Glutamatergic neuron (in vitro differentiated cells): ENCODE measurements at regions not wholly inside any gene's neighbourhood (a gene's known extent, or its start where the extent isn't known, plus 50 kb on each side); places are given as distances from the start of the nearest gene placed in this dataset.

Experiments
- DNase-seq: peaks from one replicate; pipeline ENCODE4 v3.0.0; 2022
- H3K27ac Mint-ChIP-seq: one replicate; pipeline ENCODE4 v1.8.0; 2020; ENCODE audit warnings: mild to moderate bottlenecking, mixed read lengths, inconsistent platforms; ENCODE audit not compliant: unreplicated experiment
- H3K27me3 Mint-ChIP-seq: one replicate; pipeline ENCODE4 v1.8.0; 2020; ENCODE audit warnings: mild to moderate bottlenecking, moderate library complexity, mixed read lengths, inconsistent platforms; ENCODE audit not compliant: unreplicated experiment
- H3K36me3 Mint-ChIP-seq: one replicate; pipeline ENCODE4 v1.8.0; 2020; ENCODE audit warnings: mild to moderate bottlenecking, mixed read lengths, inconsistent platforms; ENCODE audit not compliant: unreplicated experiment
- H3K4me1 Mint-ChIP-seq: one replicate; pipeline ENCODE4 v1.8.0; 2020; ENCODE audit warnings: mild to moderate bottlenecking, low read depth, mixed read lengths, inconsistent platforms; ENCODE audit not compliant: unreplicated experiment
- H3K4me3 Mint-ChIP-seq: one replicate; pipeline ENCODE4 v1.8.0; 2020; ENCODE audit warnings: mild to moderate bottlenecking, mixed read lengths, inconsistent platforms; ENCODE audit not compliant: unreplicated experiment
- H3K9me3 Mint-ChIP-seq: one replicate; pipeline ENCODE4 v1.8.0; 2020; ENCODE audit warnings: mild to moderate bottlenecking, moderate library complexity, mixed read lengths, inconsistent platforms; ENCODE audit not compliant: unreplicated experiment
- CTCF ChIP-seq: fragments of 200-600 bp; sonication (generic); IDR thresholded peaks from one replicate; pipeline ENCODE4 v1.5.0; 2021; ENCODE audit not compliant: partially characterized antibody, unreplicated experiment

- Mint-ChIP-seq H3K4me1 (no peaks in the 10 kb centered on the region), H3K36me3 (no peaks in the 10 kb centered on the region), H3K9me3 (peaks cover 2% of the 10 kb centered on the region), H3K27me3 (no peaks in the 10 kb centered on the region), H3K4me3 (no peak overlapping the region), H3K27ac (no peak overlapping the region)
- TF ChIP-seq CTCF = no peak
- no peak for DNase-seq
Measured at GRCh38 chr18:1273469-1273868, 368.8 kb downstream of the ADCYAP1 start.

- Mint-ChIP-seq H3K27me3 (no peaks in the 10 kb centered on the region), H3K36me3 (no peaks in the 10 kb centered on the region), H3K9me3 (no peaks in the 10 kb centered on the region), H3K4me1 (peaks cover 4% of the 10 kb centered on the region), H3K27ac (no peak overlapping the region), H3K4me3 (no peak overlapping the region)
- TF ChIP-seq CTCF = no peak
- DNase-seq = no peak
Measured at GRCh38 chr18:1292167-1292566, 387.5 kb downstream of the ADCYAP1 start.

GRCh38 chr18:1294229-1294628 lies 389.6 kb downstream of the ADCYAP1 start:
- no peak overlapping the region for H3K27ac Mint-ChIP-seq
- H3K4me3 Mint-ChIP-seq = no peak overlapping the region
- no peak for DNase-seq
- TF ChIP-seq CTCF = no peak
- no peaks in the 10 kb centered on the region for H3K27me3 Mint-ChIP-seq
- H3K36me3 Mint-ChIP-seq = no peaks in the 10 kb centered on the region
- H3K4me1 Mint-ChIP-seq = peaks cover 4% of the 10 kb centered on the region
- H3K9me3 Mint-ChIP-seq = no peaks in the 10 kb centered on the region

- no peaks in the 10 kb centered on the region for H3K27me3 Mint-ChIP-seq
- no peaks in the 10 kb centered on the region for H3K36me3 Mint-ChIP-seq
- TF ChIP-seq CTCF = no peak
- no peak overlapping the region for H3K27ac Mint-ChIP-seq
- H3K4me1 Mint-ChIP-seq = peaks cover 4% of the 10 kb centered on the region
- no peak for DNase-seq
- H3K9me3 Mint-ChIP-seq = no peaks in the 10 kb centered on the region
- no peak overlapping the region for H3K4me3 Mint-ChIP-seq
Measured at GRCh38 chr18:1296237-1296636, 391.6 kb downstream of the ADCYAP1 start.

GRCh38 chr18:1302861-1303260 lies 398.2 kb downstream of the ADCYAP1 start:
- DNase-seq = no peak
- H3K4me1 Mint-ChIP-seq = peaks cover 2% of the 10 kb centered on the region

More at GRCh38 chr18:1302861-1303260, 398.2 kb downstream of the ADCYAP1 start:
- no peak overlapping the region for H3K4me3 Mint-ChIP-seq
- H3K27ac Mint-ChIP-seq = no peak overlapping the region
- no peaks in the 10 kb centered on the region for H3K36me3 Mint-ChIP-seq
- H3K9me3 Mint-ChIP-seq = peaks cover 2% of the 10 kb centered on the region
- TF ChIP-seq CTCF = no peak
- no peaks in the 10 kb centered on the region for H3K27me3 Mint-ChIP-seq
